H9 (cell line): ENCODE measurements at regions not wholly inside any gene's neighbourhood (a gene's known extent, or its start where the extent isn't known, plus 50 kb on each side); places are given as distances from the start of the nearest gene placed in this dataset.

ENCODE experiments used
- DNase-seq: peaks from one replicate; pipeline ENCODE4 v3.0.0-alpha.2; 2017
- H2AFZ ChIP-seq: one replicate; pipeline ENCODE4 v1.6.1; 2013; ENCODE audit warnings: mild to moderate bottlenecking, low read length, control low read depth, moderate library complexity
- H2AK5ac ChIP-seq: 2 replicates; pipeline ENCODE4 v1.6.1; 2013; ENCODE audit warnings: low read length, control low read depth, mixed read lengths; ENCODE audit not compliant: insufficient read length
- H2BK120ac ChIP-seq: one replicate; pipeline ENCODE4 v1.6.1; 2013; ENCODE audit warnings: low read depth, mild to moderate bottlenecking, low read length, control low read depth, inconsistent platforms; ENCODE audit not compliant: poor library complexity, severe bottlenecking
- H2BK12ac ChIP-seq: 2 replicates; pipeline ENCODE4 v1.6.1; 2013; ENCODE audit warnings: low read length, control low read depth, mixed read lengths, low read depth; ENCODE audit not compliant: insufficient read length
- H2BK15ac ChIP-seq: 2 replicates; pipeline ENCODE4 v1.6.1; 2013; ENCODE audit warnings: low read depth, low read length, control low read depth
- H2BK20ac ChIP-seq: one replicate; pipeline ENCODE4 v1.6.1; 2013; ENCODE audit warnings: low read depth, mild to moderate bottlenecking, low read length, control low read depth, inconsistent platforms; ENCODE audit not compliant: poor library complexity, severe bottlenecking
- H2BK5ac ChIP-seq: 2 replicates; pipeline ENCODE4 v1.6.1; 2013; ENCODE audit warnings: low read length, control low read depth, mixed read lengths; ENCODE audit not compliant: insufficient read length
- H3K14ac ChIP-seq: 2 replicates; pipeline ENCODE4 v1.6.1; 2013; ENCODE audit warnings: low read length, control low read depth; ENCODE audit not compliant: insufficient read depth
- H3K18ac ChIP-seq: 2 replicates; pipeline ENCODE4 v1.6.1; 2013; ENCODE audit warnings: low read depth, mild to moderate bottlenecking, mixed read lengths, low read length, control low read depth; ENCODE audit not compliant: insufficient read length
- H3K23ac ChIP-seq: 2 replicates; pipeline ENCODE4 v1.6.1; 2013; ENCODE audit warnings: low read length, control low read depth, mixed read lengths, low read depth; ENCODE audit not compliant: insufficient read length
- H3K23me2 ChIP-seq: 2 replicates; pipeline ENCODE4 v1.6.1; 2013; ENCODE audit warnings: low read depth, mild to moderate bottlenecking, mixed read lengths, low read length, control low read depth; ENCODE audit not compliant: insufficient read length, poor library complexity, severe bottlenecking
- H3K27ac ChIP-seq: 2 replicates; pipeline ENCODE4 v1.5.1; 2013; ENCODE audit warnings: low read length, control low read depth, mixed read lengths, low read depth; ENCODE audit not compliant: insufficient read length
- H3K27me3 ChIP-seq: 2 replicates; pipeline ENCODE4 v1.6.1; 2013; ENCODE audit warnings: low read length, control low read depth, inconsistent platforms; ENCODE audit not compliant: insufficient read depth
- H3K4ac ChIP-seq: 2 replicates; pipeline ENCODE4 v1.6.1; 2013; ENCODE audit warnings: low read depth, mild to moderate bottlenecking, control low read depth, inconsistent platforms, low read length, moderate library complexity
- H3K4me1 ChIP-seq: 2 replicates; pipeline ENCODE4 v1.6.1; 2013; ENCODE audit warnings: low read length, control low read depth, inconsistent platforms; ENCODE audit not compliant: insufficient read depth
- H3K4me2 ChIP-seq: 2 replicates; pipeline ENCODE4 v1.6.1; 2013; ENCODE audit warnings: low read length, control low read depth, mixed read lengths; ENCODE audit not compliant: insufficient read length, insufficient read depth
- H3K56ac ChIP-seq: 2 replicates; pipeline ENCODE4 v1.6.1; 2013; ENCODE audit warnings: low read depth, mild to moderate bottlenecking, mixed read lengths, low read length, control low read depth; ENCODE audit not compliant: insufficient read length
- H3K79me1 ChIP-seq: 2 replicates; pipeline ENCODE4 v1.6.1; 2013; ENCODE audit warnings: low read depth, mild to moderate bottlenecking, moderate library complexity, low read length, control low read depth, inconsistent platforms; ENCODE audit not compliant: insufficient read depth, poor library complexity, severe bottlenecking
- H3K79me2 ChIP-seq: 2 replicates; pipeline ENCODE4 v1.6.1; 2013; ENCODE audit warnings: low read length, control low read depth, inconsistent platforms; ENCODE audit not compliant: insufficient read depth
- H3K9ac ChIP-seq: 2 replicates; pipeline ENCODE4 v1.6.1; 2013; ENCODE audit warnings: low read length, control low read depth, mixed read lengths; ENCODE audit not compliant: insufficient read length; ENCODE audit errors: extremely low read depth
- H3K9me3 ChIP-seq: one replicate; pipeline ENCODE4 v1.6.1; 2013; ENCODE audit warnings: low read depth, low read length, inconsistent platforms; ENCODE audit not compliant: control insufficient read depth
- H3T11ph ChIP-seq: one replicate; pipeline ENCODE4 v1.6.1; 2013; ENCODE audit warnings: mild to moderate bottlenecking, low read length, control low read depth, inconsistent platforms
- H4K20me1 ChIP-seq: one replicate; pipeline ENCODE4 v1.6.1; 2013; ENCODE audit not compliant: control insufficient read depth, insufficient read length, insufficient read depth
- H4K5ac ChIP-seq: 2 replicates; pipeline ENCODE4 v1.6.1; 2013; ENCODE audit warnings: low read depth, mild to moderate bottlenecking, mixed read lengths, low read length, control low read depth; ENCODE audit not compliant: insufficient read length
- H4K8ac ChIP-seq: replicated peaks from 2 replicates; pipeline ENCODE4 v1.6.1; 2013; ENCODE audit warnings: low read length, control low read depth, mixed read lengths, low read depth; ENCODE audit not compliant: insufficient read length
- H4K91ac ChIP-seq: 2 replicates; pipeline ENCODE4 v1.6.1; 2013; ENCODE audit warnings: low read depth, mild to moderate bottlenecking, moderate library complexity, mixed read lengths, low read length, control low read depth; ENCODE audit not compliant: insufficient read length
- H3K27ac Mint-ChIP-seq, 3 experiments: 2 replicates in 2 of 3; 3 replicates in 1 of 3; pipeline ENCODE4 v1.8.0; 2020 to 2021; ENCODE audit warnings: mixed read lengths in 3 of 3, mild to moderate bottlenecking in 1 of 3, moderate library complexity in 1 of 3
- H3K27me3 Mint-ChIP-seq: 2 replicates; pipeline ENCODE4 v1.8.0; 2021; ENCODE audit warnings: low read depth, mild to moderate bottlenecking, moderate library complexity, mixed read lengths
- H3K36me3 Mint-ChIP-seq, 3 experiments: 2 replicates in 2 of 3; 3 replicates in 1 of 3; pipeline ENCODE4 v1.8.0; 2020 to 2021; ENCODE audit warnings: low read depth in 3 of 3, mixed read lengths in 3 of 3; ENCODE audit not compliant: insufficient read depth in 1 of 3
- H3K4me1 Mint-ChIP-seq, 2 experiments: 2 replicates each; pipeline ENCODE4 v1.8.0; 2020; ENCODE audit warnings: mixed read lengths in 2 of 2
- H3K4me3 Mint-ChIP-seq, 2 experiments: 2 replicates in 1 of 2; 3 replicates in 1 of 2; pipeline ENCODE4 v1.8.0; 2020 to 2021; ENCODE audit warnings: mild to moderate bottlenecking in 2 of 2, mixed read lengths in 2 of 2, moderate library complexity in 1 of 2
- H3K9me3 Mint-ChIP-seq, 2 experiments: 2 replicates in 1 of 2; 3 replicates in 1 of 2; pipeline ENCODE4 v1.8.0; 2020; ENCODE audit warnings: mild to moderate bottlenecking in 2 of 2, mixed read lengths in 2 of 2, moderate library complexity in 1 of 2
- CTCF ChIP-seq: fragments of 200-600 bp; sonication (generic); conservative IDR thresholded peaks from 3 replicates; pipeline ENCODE4 v1.8.0; 2021; ENCODE audit warnings: antibody characterized with exemption, mild to moderate bottlenecking
- WGBS: extraction: QIAGEN DNeasy Blood & Tissue Kit; methylation state at CpG from one replicate; pipeline ENCODE4 v1.1.7; 2013; ENCODE audit warnings: missing lambda C conversion rate, low lambda C conversion rate, mixed read lengths; ENCODE audit not compliant: insufficient read length; ENCODE audit errors: extremely low coverage; 5-methylcytosine and 5-hydroxymethylcytosine counted together

DNA sequence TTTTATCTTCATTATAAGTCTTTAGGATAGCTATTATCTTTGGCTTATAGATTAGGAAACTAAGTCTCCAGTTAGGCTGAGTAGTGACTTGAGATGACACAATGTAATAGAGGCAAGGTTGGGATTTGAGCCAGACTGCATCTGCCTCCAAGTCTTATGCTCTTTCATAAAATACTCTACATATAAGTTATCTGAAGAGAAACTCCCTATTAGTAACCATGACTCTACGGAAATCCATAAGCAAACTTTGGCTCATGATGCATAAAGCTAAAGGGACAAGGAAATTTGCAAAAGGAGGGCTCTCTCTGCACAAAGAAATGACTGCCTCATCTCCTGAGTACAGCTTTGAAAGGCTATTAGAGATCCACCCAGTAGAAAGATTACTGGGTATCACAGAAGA is 77.6 kb upstream of the FRMD4B start:
- no peak overlapping the region for H4K91ac ChIP-seq
- H3K27ac ChIP-seq = no peak overlapping the region
- H2BK5ac ChIP-seq = no peak overlapping the region
- no peak overlapping the region for H3K4me2 ChIP-seq
- H4K8ac ChIP-seq = no peak overlapping the region
- no peak for TF ChIP-seq CTCF
- H3K4ac ChIP-seq = no peak overlapping the region
- H3K79me2 ChIP-seq = no peaks in the 10 kb centered on the region
- no peak overlapping the region for H4K5ac ChIP-seq
- no peaks in the 10 kb centered on the region for H4K20me1 ChIP-seq
- H3K36me3 Mint-ChIP-seq = no peaks in the 10 kb centered on the region; a peak in 1 of 7 replicates
- DNase-seq = no peak
- H2AFZ ChIP-seq = no peak overlapping the region
- no peak overlapping the region for H3T11ph ChIP-seq
- H2BK20ac ChIP-seq = no peak overlapping the region
- H3K9me3 Mint-ChIP-seq = no peaks in the 10 kb centered on the region
- no peak overlapping the region for H2BK15ac ChIP-seq
- H2BK12ac ChIP-seq = no peak overlapping the region
- H3K23me2 ChIP-seq = no peaks in the 10 kb centered on the region
- H2AK5ac ChIP-seq = no peak overlapping the region
- no peak overlapping the region for H3K23ac ChIP-seq
- no peak overlapping the region for H3K18ac ChIP-seq
- H3K4me1 Mint-ChIP-seq = no peaks in the 10 kb centered on the region
- H3K9ac ChIP-seq = no peak overlapping the region
- no peak overlapping the region for H3K4me3 Mint-ChIP-seq
- H3K56ac ChIP-seq = no peak overlapping the region
- no CpG with 5 or more reads among the region's 1 CpG for WGBS
- no peaks in the 10 kb centered on the region for H3K27me3 ChIP-seq
- no peak overlapping the region for H3K27ac Mint-ChIP-seq
- no peaks in the 10 kb centered on the region for H3K9me3 ChIP-seq
- H3K14ac ChIP-seq = no peak overlapping the region
- H2BK120ac ChIP-seq = no peak overlapping the region
- no peaks in the 10 kb centered on the region for H3K4me1 ChIP-seq
- no peaks in the 10 kb centered on the region for H3K79me1 ChIP-seq
- no peaks in the 10 kb centered on the region for H3K27me3 Mint-ChIP-seq
